GM18867 (cell line): ENCODE measurements at regions not wholly inside any gene's neighbourhood (a gene's known extent, or its start where the extent isn't known, plus 50 kb on each side); places are given as distances from the start of the nearest gene placed in this dataset.

Experiments
- ATAC-seq: cut with Tn5 transposase; IDR thresholded peaks from one replicate; pipeline ENCODE4 v1.9.1; 2021; ENCODE audit warnings: mild to moderate bottlenecking, moderate library complexity; ENCODE audit not compliant: unreplicated experiment

GRCh38 chr4:96652158-96652557, 812.3 kb downstream of the PDHA2 start:
- ATAC-seq: no peak

- ATAC-seq: no peak
These were observed 812.9 kb downstream of the PDHA2 start for GRCh38 chr4:96652821-96653220.

GRCh38 chr4:96654045-96654444, 814.2 kb downstream of the PDHA2 start:
- no peak for ATAC-seq

GRCh38 chr4:96670381-96670780, 830.5 kb downstream of the PDHA2 start:
- no peak for ATAC-seq

- no peak for ATAC-seq
These were observed 835.5 kb downstream of the PDHA2 start for GRCh38 chr4:96675416-96675815.

GRCh38 chr4:96675896-96676295, 836.0 kb downstream of the PDHA2 start:
- ATAC-seq: no peak

- ATAC-seq: no peak
These were observed 837.0 kb downstream of the PDHA2 start for GRCh38 chr4:96676754-96677435.

- no peak for ATAC-seq
These were observed 837.6 kb downstream of the PDHA2 start for GRCh38 chr4:96677499-96677898.

GRCh38 chr4:96681218-96681617, 841.3 kb downstream of the PDHA2 start:
- ATAC-seq: no peak

GRCh38 chr4:96685691-96686090, 845.8 kb downstream of the PDHA2 start:
- ATAC-seq: no peak

GRCh38 chr4:96691521-96691920, 851.6 kb downstream of the PDHA2 start:
- ATAC-seq: no peak

GRCh38 chr4:96698831-96699230, 858.9 kb downstream of the PDHA2 start:
- ATAC-seq: no peak

- ATAC-seq: no peak
These were observed 863.4 kb downstream of the PDHA2 start for GRCh38 chr4:96703265-96703664.

GRCh38 chr4:96708766-96709165, 868.9 kb downstream of the PDHA2 start:
- no peak for ATAC-seq

GRCh38 chr4:96713271-96713850, 873.5 kb downstream of the PDHA2 start:
- ATAC-seq: no peak

- ATAC-seq: no peak
These were observed 889.7 kb downstream of the PDHA2 start for GRCh38 chr4:96729641-96730040.

- ATAC-seq: no peak
These were observed 890.5 kb downstream of the PDHA2 start for GRCh38 chr4:96730432-96730831.

GRCh38 chr4:96736352-96736889, 896.5 kb downstream of the PDHA2 start:
- no peak for ATAC-seq

GRCh38 chr4:96739101-96739500, 899.2 kb downstream of the PDHA2 start:
- ATAC-seq: no peak

- no peak for ATAC-seq
These were observed 902.6 kb downstream of the PDHA2 start for GRCh38 chr4:96742332-96743014.

- ATAC-seq: no peak
These were observed 904.8 kb downstream of the PDHA2 start for GRCh38 chr4:96744676-96745075.

- ATAC-seq: no peak
These were observed 913.3 kb downstream of the PDHA2 start for GRCh38 chr4:96753216-96753615.
